ENCODE measurements at regions not wholly inside any gene's neighbourhood (a gene's known extent, or its start where the extent isn't known, plus 50 kb on each side); places are given as distances from the start of the nearest gene placed in this dataset.

- TF ChIP-seq POLR2A (IDR thresholded peaks at IDR 0.05) (no peak), CTCF (IDR thresholded peaks at IDR 0.05) (no peak)
- intact Hi-C loops (cut with DNase I; ENCODE audit: low total_unique reads) = no loop called here
- Histone ChIP-seq H3K4me1 (no peaks in the 10 kb centered on the region), H3K36me3 (ENCODE audit: low read depth, missing control alignments) (no peaks in the 10 kb centered on the region), H3K4me3 (no peak overlapping the region), H3K27ac (no peak overlapping the region), H3K27me3 (no peaks in the 10 kb centered on the region), H3K9me3 (no peaks in the 10 kb centered on the region)
- 84% methylated on average over 4 of the region's 4 CpGs for WGBS, 2 donors
- DNase-seq = no peak
Measured at GRCh38 chr18:38305961-38306360, 740.4 kb upstream of the CELF4 start.

GRCh38 chr18:38301621-38302020 lies 736.0 kb upstream of the CELF4 start:
- no peak for DNase-seq
- TF ChIP-seq POLR2A (IDR thresholded peaks at IDR 0.05) (no peak), CTCF (IDR thresholded peaks at IDR 0.05) (no peak)

GRCh38 chr18:38297910-38298309 lies 732.3 kb upstream of the CELF4 start:
- DNase-seq = no peak
- no peaks in the 10 kb centered on the region for H3K9me3 ChIP-seq
- intact Hi-C loops (cut with DNase I; ENCODE audit: low total_unique reads) = no loop called here
- no peaks in the 10 kb centered on the region for H3K27me3 ChIP-seq
- no peak overlapping the region for H3K27ac ChIP-seq
- no peak overlapping the region for H3K4me3 ChIP-seq
- H3K36me3 ChIP-seq (ENCODE audit: low read depth, missing control alignments) = no peaks in the 10 kb centered on the region
- H3K4me1 ChIP-seq = no peaks in the 10 kb centered on the region
- WGBS, 2 donors = 80 to 91% methylated on average over 4 of the region's 4 CpGs
- TF ChIP-seq POLR2A (IDR thresholded peaks at IDR 0.05) = no peak
- TF ChIP-seq CTCF (IDR thresholded peaks at IDR 0.05) = no peak

More at GRCh38 chr18:38301621-38302020, 736.0 kb upstream of the CELF4 start:
- H3K27ac ChIP-seq = no peak overlapping the region
- intact Hi-C loops (cut with DNase I; ENCODE audit: low total_unique reads) = no loop called here
- H3K4me1 ChIP-seq = no peaks in the 10 kb centered on the region
- H3K36me3 ChIP-seq (ENCODE audit: low read depth, missing control alignments) = no peaks in the 10 kb centered on the region
- H3K9me3 ChIP-seq = no peaks in the 10 kb centered on the region
- no peaks in the 10 kb centered on the region for H3K27me3 ChIP-seq
- H3K4me3 ChIP-seq = no peak overlapping the region

GRCh38 chr18:38290229-38290628 lies 724.6 kb upstream of the CELF4 start:
- WGBS, 2 donors = 65 to 67% methylated on average over 1 of the region's 1 CpG
- Histone ChIP-seq H3K27ac (no peak overlapping the region), H3K9me3 (no peaks in the 10 kb centered on the region), H3K36me3 (ENCODE audit: low read depth, missing control alignments) (no peaks in the 10 kb centered on the region), H3K4me1 (no peaks in the 10 kb centered on the region), H3K4me3 (no peak overlapping the region), H3K27me3 (no peaks in the 10 kb centered on the region)
- no peak for TF ChIP-seq POLR2A (IDR thresholded peaks at IDR 0.05)
- TF ChIP-seq CTCF (IDR thresholded peaks at IDR 0.05) = no peak
- DNase-seq = no peak
- intact Hi-C loops (cut with DNase I; ENCODE audit: low total_unique reads) = no loop called here

GRCh38 chr18:38284972-38285371 lies 719.4 kb upstream of the CELF4 start:
- no peaks in the 10 kb centered on the region for H3K36me3 ChIP-seq (ENCODE audit: low read depth, missing control alignments)
- DNase-seq = no peak
- TF ChIP-seq POLR2A (IDR thresholded peaks at IDR 0.05) (no peak), CTCF (IDR thresholded peaks at IDR 0.05) (no peak)
- intact Hi-C loops (cut with DNase I; ENCODE audit: low total_unique reads) = no loop called here
- no peaks in the 10 kb centered on the region for H3K9me3 ChIP-seq
- H3K27me3 ChIP-seq = no peaks in the 10 kb centered on the region
- H3K27ac ChIP-seq = no peak overlapping the region
- H3K4me1 ChIP-seq = no peaks in the 10 kb centered on the region
- no peak overlapping the region for H3K4me3 ChIP-seq
- 29 to 37% methylated on average over 3 of the region's 3 CpGs for WGBS, 2 donors

Measured in testis (tissue), 2 donors.